Naive thymus-derived CD4-positive, alpha-beta T cell (primary cell): ENCODE measurements at regions not wholly inside any gene's neighbourhood (a gene's known extent, or its start where the extent isn't known, plus 50 kb on each side); places are given as distances from the start of the nearest gene placed in this dataset.

Experiments
- ATAC-seq: fragments of 150-1000 bp; cut with Tn5 transposase; 2 replicates; pipeline ENCODE4 v1.10.0; 2021; ENCODE audit warnings: mild to moderate bottlenecking, moderate library complexity
- CTCF ChIA-PET: fragments of 350-600 bp; sonication (Branson Sonifier 250); formaldehyde crosslinking; loops from one replicate; lab custom pipeline; 2021; ENCODE audit warnings: antibody characterized with exemption; lab: Charles Lee
- POLR2A ChIA-PET: fragments of 350-600 bp; sonication (Branson Sonifier 250); formaldehyde crosslinking; loops from one replicate; lab custom pipeline; 2021; ENCODE audit warnings: antibody characterized with exemption, inconsistent platforms; lab: Charles Lee
- DNase-seq, 9 donors: peaks; one replicate each; pipeline versions ENCODE4 v3.0.0 to v3.0.0-alpha.2; 2020 to 2022; ENCODE audit warnings: mixed read lengths in 1 of 9
- H3K27ac ChIP-seq: one replicate; pipeline ENCODE4 v1.7.0; 2013; ENCODE audit warnings: mild to moderate bottlenecking, low read depth, low read length, moderate library complexity
- H3K27me3 ChIP-seq, 2 donors: one replicate each; pipeline ENCODE4 v1.7.0; 2013; ENCODE audit warnings: low read length in 2 of 2, mild to moderate bottlenecking in 2 of 2, moderate library complexity in 2 of 2; ENCODE audit not compliant: control insufficient read depth in 2 of 2, insufficient read depth in 2 of 2
- H3K36me3 ChIP-seq, 3 experiments: 1 replicate in 2 of 3; 2 replicates in 1 of 3; pipeline ENCODE4 v1.7.0; 2013; ENCODE audit warnings: low read length in 3 of 3, mild to moderate bottlenecking in 3 of 3, moderate library complexity in 1 of 3; ENCODE audit not compliant: insufficient read depth in 3 of 3, control insufficient read depth in 2 of 3
- H3K4me1 ChIP-seq, 2 donors: one replicate each; pipeline ENCODE4 v1.7.0; 2013; ENCODE audit warnings: low read length in 2 of 2, mild to moderate bottlenecking in 2 of 2, moderate library complexity in 1 of 2; ENCODE audit not compliant: control insufficient read depth in 2 of 2, insufficient read depth in 2 of 2
- H3K4me3 ChIP-seq: 2 replicates; pipeline ENCODE4 v1.7.0; 2013; ENCODE audit warnings: mild to moderate bottlenecking, low read length
- H3K9me3 ChIP-seq, 3 experiments: 1 replicate in 2 of 3; 2 replicates in 1 of 3; pipeline ENCODE4 v1.7.0; 2013; ENCODE audit warnings: low read length in 3 of 3; ENCODE audit not compliant: control insufficient read depth in 2 of 3
- H3K27ac Mint-ChIP-seq, 9 donors: one replicate each; pipeline ENCODE4 v1.8.0; 2020 to 2022; ENCODE audit warnings: mixed read lengths in 9 of 9, mild to moderate bottlenecking in 8 of 9, moderate library complexity in 5 of 9, inconsistent platforms in 2 of 9
- H3K27me3 Mint-ChIP-seq, 5 donors: one replicate each; pipeline ENCODE4 v1.8.0; 2021 to 2022; ENCODE audit warnings: mixed read lengths in 5 of 5, mild to moderate bottlenecking in 1 of 5
- H3K36me3 Mint-ChIP-seq, 5 donors: one replicate each; pipeline ENCODE4 v1.8.0; 2020 to 2022; ENCODE audit warnings: mixed read lengths in 5 of 5, mild to moderate bottlenecking in 3 of 5, inconsistent platforms in 1 of 5
- H3K4me1 Mint-ChIP-seq, 7 donors: one replicate each; pipeline ENCODE4 v1.8.0; 2020 to 2022; ENCODE audit warnings: mixed read lengths in 7 of 7, mild to moderate bottlenecking in 3 of 7, inconsistent platforms in 1 of 7
- H3K4me3 Mint-ChIP-seq, 10 donors: one replicate each; pipeline ENCODE4 v1.8.0; 2020 to 2022; ENCODE audit warnings: mild to moderate bottlenecking in 10 of 10, mixed read lengths in 10 of 10, moderate library complexity in 6 of 10, inconsistent platforms in 2 of 10
- H3K9me3 Mint-ChIP-seq, 11 donors: one replicate each; pipeline ENCODE4 v1.8.0; 2020 to 2022; ENCODE audit warnings: mixed read lengths in 11 of 11, mild to moderate bottlenecking in 4 of 11, inconsistent platforms in 1 of 11, moderate library complexity in 1 of 11
- intact Hi-C, 2 donors: fragments of 100-400 bp; cut with micrococcal nuclease; formaldehyde crosslinking; loops; one replicate each; pipeline ENCODE4 v1.15.1; 2023

DNA sequence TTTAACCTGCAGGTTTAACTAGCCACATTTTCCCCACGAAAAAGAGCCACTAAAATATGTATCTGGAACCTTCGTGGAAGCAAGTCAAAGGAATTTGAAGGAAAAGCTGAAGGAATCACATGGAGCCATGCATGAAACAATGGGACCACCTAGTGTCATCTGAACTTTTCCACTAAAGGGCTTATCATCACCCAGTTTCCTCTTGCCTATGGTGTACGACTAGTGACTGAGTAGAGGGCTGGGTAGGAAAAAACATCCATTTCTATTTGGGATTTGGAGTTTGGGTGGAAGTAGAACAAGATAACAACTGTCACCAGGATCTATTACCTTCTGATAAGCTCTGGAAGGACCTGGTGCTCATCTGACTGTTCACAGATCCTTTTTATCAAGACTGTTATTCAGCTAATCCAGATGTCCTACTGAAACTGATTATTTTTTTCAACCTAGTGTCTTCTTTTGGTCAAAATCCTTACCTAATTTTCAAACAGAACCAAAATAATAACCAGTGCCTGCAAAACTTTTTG is 153.2 kb upstream of the COL1A2 start:
- ATAC-seq = no peak

DNA sequence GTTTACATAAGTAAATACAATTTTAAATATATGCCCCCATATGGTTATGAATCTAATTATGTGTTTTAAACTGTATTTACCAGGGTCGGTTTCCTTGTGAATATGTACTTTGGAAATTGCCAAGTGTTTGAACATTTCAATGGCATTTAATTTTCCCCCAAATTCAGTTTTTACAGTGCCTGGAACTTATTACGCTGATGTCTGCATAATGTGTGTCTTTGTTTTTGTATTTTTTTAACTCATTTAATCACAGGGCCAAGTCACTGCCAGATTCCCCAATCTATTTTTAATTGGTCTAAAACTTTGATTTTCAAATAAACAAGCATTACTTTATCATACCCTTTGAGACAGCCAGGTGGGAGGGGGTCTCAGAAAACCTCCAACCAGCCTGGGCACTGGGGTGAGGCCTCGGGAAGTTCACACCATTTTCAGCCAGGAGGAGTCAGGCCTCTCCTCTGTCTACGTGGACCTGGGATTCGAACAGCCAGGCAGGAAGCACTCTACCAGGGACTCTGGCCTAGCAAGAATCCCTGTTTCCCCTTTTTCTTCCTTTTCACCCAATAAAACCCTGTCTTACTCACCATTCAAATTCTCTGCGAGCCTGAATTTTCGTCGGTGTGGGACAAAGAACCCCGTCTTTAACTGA is 151.5 kb upstream of the COL1A2 start:
- H3K4me3 Mint-ChIP-seq = no peak overlapping the region
- intact Hi-C loops = no loop called here
- DNase-seq (no peak), ATAC-seq (no peak)
- POLR2A ChIA-PET = no interaction called here
- no peak overlapping the region for H3K27ac Mint-ChIP-seq
- Histone ChIP-seq H3K4me1 (no peaks in the 10 kb centered on the region), H3K4me3 (no peak overlapping the region), H3K9me3 (no peaks in the 10 kb centered on the region), H3K27me3 (no peaks in the 10 kb centered on the region), H3K27ac (no peak overlapping the region), H3K36me3 (no peaks in the 10 kb centered on the region)
- H3K36me3 Mint-ChIP-seq = no peaks in the 10 kb centered on the region
- H3K4me1 Mint-ChIP-seq = no peaks in the 10 kb centered on the region
- no peaks in the 10 kb centered on the region for H3K9me3 Mint-ChIP-seq
- peaks cover 0 to 3% (median 0%) of the 10 kb centered on the region in 5 donors for H3K27me3 Mint-ChIP-seq
- CTCF ChIA-PET = no interaction called here

More for the DNA sequence above, 153.2 kb upstream of the COL1A2 start:
- Histone ChIP-seq H3K4me3 (no peak overlapping the region), H3K27me3 (no peaks in the 10 kb centered on the region), H3K9me3 (no peaks in the 10 kb centered on the region), H3K36me3 (no peaks in the 10 kb centered on the region), H3K4me1 (no peaks in the 10 kb centered on the region), H3K27ac (no peak overlapping the region)
- CTCF ChIA-PET = no interaction called here
- Mint-ChIP-seq H3K9me3 (no peaks in the 10 kb centered on the region), H3K27ac (no peak overlapping the region), H3K27me3 (peaks cover 0 to 3% (median 0%) of the 10 kb centered on the region in 5 donors), H3K4me1 (no peaks in the 10 kb centered on the region), H3K36me3 (no peaks in the 10 kb centered on the region), H3K4me3 (no peak overlapping the region)
- POLR2A ChIA-PET = no interaction called here
- intact Hi-C loops = no loop called here
- DNase-seq = no peak

DNA sequence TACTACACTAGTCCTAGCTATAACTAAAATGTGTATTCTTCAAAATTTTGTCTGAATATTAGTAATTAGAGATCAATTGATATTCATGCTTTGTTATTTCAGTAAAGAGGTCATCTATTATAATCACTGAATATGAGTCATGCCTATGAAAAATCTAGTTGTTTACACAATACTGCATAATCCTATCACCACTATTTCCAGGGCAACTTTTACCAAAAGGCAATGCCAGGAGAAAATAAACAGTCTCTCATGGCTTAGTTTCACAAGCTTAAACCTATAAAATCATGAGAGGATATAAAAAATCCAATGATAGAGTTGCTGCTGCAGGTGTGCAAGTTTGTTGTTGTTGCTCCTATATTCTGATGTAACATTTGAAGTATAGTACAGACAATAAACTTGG is 149.9 kb upstream of the COL1A2 start:
- CTCF ChIA-PET = no interaction called here
- Histone ChIP-seq H3K9me3 (no peaks in the 10 kb centered on the region), H3K4me1 (no peaks in the 10 kb centered on the region), H3K27ac (no peak overlapping the region), H3K27me3 (no peaks in the 10 kb centered on the region), H3K36me3 (no peaks in the 10 kb centered on the region), H3K4me3 (no peak overlapping the region)
- Mint-ChIP-seq H3K4me3 (no peak overlapping the region), H3K36me3 (no peaks in the 10 kb centered on the region), H3K27ac (no peak overlapping the region), H3K27me3 (peaks cover 0 to 3% (median 0%) of the 10 kb centered on the region in 5 donors), H3K4me1 (no peaks in the 10 kb centered on the region), H3K9me3 (peaks cover 0 to 1% (median 0%) of the 10 kb centered on the region in 11 donors)
- intact Hi-C loops = no loop called here
- POLR2A ChIA-PET = no interaction called here
- no peak for DNase-seq
- no peak for ATAC-seq

DNA sequence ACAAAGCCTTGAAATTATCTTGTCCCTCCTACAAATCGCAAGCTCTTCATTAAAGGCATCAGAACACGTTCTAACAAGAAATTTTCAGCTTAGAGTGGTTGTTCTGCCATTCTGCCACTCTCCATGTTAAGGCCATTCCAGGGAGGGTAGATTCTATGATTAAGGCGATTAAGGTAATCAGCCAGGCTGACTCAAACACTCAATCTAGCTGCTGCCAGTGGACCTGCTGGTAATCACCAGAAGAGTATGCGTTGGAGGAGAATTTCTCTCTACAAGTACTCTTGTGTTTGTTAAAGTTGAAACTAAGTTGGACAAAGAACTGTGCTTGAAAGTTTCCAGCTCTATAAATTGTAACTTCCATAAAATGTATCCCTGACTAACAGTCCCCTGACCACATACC is 149.2 kb upstream of the COL1A2 start:
- DNase-seq = no peak

DNA sequence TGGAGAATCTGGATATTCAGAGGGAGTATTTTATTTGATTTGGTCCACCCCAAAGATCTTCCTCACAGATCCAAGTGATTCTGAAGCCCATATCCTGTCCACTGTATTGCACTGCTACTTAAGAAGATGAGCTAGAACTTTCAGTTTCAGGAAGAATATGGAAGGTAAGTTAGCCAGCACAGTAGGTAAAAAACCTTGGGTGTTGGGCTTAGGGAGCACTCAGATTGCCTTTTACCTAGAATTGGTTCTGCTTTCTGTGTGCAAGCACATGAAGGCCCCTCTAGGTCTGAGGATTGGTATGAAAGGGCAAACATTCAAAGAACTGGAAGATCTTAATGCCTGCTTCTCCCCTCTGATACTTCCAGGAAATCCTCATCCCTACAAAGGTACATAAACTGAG is 146.7 kb upstream of the COL1A2 start:
- no peaks in the 10 kb centered on the region for H3K9me3 ChIP-seq
- no peaks in the 10 kb centered on the region for H3K4me1 Mint-ChIP-seq
- no peak overlapping the region for H3K4me3 Mint-ChIP-seq
- intact Hi-C loops = no loop called here
- DNase-seq (no peak), ATAC-seq (no peak)
- H3K4me1 ChIP-seq = no peaks in the 10 kb centered on the region
- no peaks in the 10 kb centered on the region for H3K36me3 Mint-ChIP-seq
- ChIA-PET CTCF (no interaction called here), POLR2A (no interaction called here)
- H3K27me3 Mint-ChIP-seq = peaks cover 0 to 4% (median 0%) of the 10 kb centered on the region in 5 donors
- no peaks in the 10 kb centered on the region for H3K27me3 ChIP-seq
- no peak overlapping the region for H3K27ac Mint-ChIP-seq
- H3K27ac ChIP-seq = no peak overlapping the region
- no peak overlapping the region for H3K4me3 ChIP-seq
- H3K36me3 ChIP-seq = no peaks in the 10 kb centered on the region
- H3K9me3 Mint-ChIP-seq = peaks cover 0 to 1% (median 0%) of the 10 kb centered on the region in 11 donors

More for the DNA sequence above, 149.2 kb upstream of the COL1A2 start:
- intact Hi-C loops = no loop called here
- Mint-ChIP-seq H3K9me3 (peaks cover 0 to 1% (median 0%) of the 10 kb centered on the region in 11 donors), H3K27me3 (peaks cover 0 to 4% (median 0%) of the 10 kb centered on the region in 5 donors), H3K36me3 (no peaks in the 10 kb centered on the region), H3K27ac (no peak overlapping the region), H3K4me1 (no peaks in the 10 kb centered on the region), H3K4me3 (no peak overlapping the region)
- Histone ChIP-seq H3K27ac (no peak overlapping the region), H3K4me1 (no peaks in the 10 kb centered on the region), H3K36me3 (no peaks in the 10 kb centered on the region), H3K27me3 (no peaks in the 10 kb centered on the region), H3K9me3 (no peaks in the 10 kb centered on the region), H3K4me3 (no peak overlapping the region)
- ChIA-PET POLR2A (no interaction called here), CTCF (no interaction called here)
- ATAC-seq = no peak

DNA sequence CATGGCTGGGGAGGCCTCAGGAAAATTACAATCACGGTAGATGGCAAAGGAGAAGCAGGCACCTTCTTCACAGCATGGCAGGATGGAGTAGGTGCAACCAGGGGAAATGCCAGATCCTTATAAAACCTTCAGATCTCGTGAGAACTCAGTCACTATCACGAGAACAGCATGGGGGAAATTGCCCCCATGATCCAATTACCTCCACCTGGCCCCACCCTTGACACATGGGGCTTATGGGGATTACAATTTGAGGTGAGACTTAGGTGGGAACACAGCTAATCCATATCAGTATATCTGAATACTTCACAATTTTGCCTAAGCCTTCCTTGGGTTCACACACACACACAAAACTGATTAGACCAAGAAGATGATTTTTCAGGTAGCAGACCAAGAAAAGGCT is 145.1 kb upstream of the COL1A2 start:
- no peaks in the 10 kb centered on the region for H3K9me3 ChIP-seq
- POLR2A ChIA-PET = no interaction called here
- intact Hi-C loops = no loop called here
- Mint-ChIP-seq H3K4me1 (no peaks in the 10 kb centered on the region), H3K27ac (no peak overlapping the region), H3K9me3 (peaks cover 0 to 1% (median 0%) of the 10 kb centered on the region in 11 donors), H3K27me3 (peaks cover 0 to 4% (median 0%) of the 10 kb centered on the region in 5 donors), H3K36me3 (no peaks in the 10 kb centered on the region), H3K4me3 (no peak overlapping the region)
- ATAC-seq (no peak), DNase-seq (no peak)
- no peak overlapping the region for H3K27ac ChIP-seq
- H3K4me1 ChIP-seq = no peaks in the 10 kb centered on the region
- H3K4me3 ChIP-seq = no peak overlapping the region
- no peaks in the 10 kb centered on the region for H3K27me3 ChIP-seq
- no peaks in the 10 kb centered on the region for H3K36me3 ChIP-seq
- CTCF ChIA-PET = no interaction called here

DNA sequence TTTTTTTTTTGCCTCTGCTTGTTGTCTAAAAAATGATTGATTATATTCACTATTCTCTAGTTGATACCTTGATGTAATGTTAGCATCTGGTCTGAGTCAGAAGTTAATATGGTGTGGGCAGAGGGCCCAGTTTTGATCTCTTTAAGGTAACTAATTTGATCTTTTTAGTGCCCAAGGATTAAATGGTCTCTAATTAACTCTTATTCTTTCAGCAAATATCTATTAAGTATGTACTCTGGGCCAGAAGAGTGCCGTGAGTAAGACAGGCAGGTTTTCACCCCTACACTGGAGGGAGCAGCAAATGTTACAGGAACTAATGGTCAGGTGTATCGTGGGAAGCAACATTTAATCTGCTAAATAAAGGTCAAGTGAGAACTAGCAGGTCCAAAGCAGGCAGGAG is 144.6 kb upstream of the COL1A2 start:
- no peaks in the 10 kb centered on the region for H3K27me3 ChIP-seq

More for the DNA sequence above, 144.6 kb upstream of the COL1A2 start:
- peaks cover 0 to 4% (median 0%) of the 10 kb centered on the region in 5 donors for H3K27me3 Mint-ChIP-seq
- intact Hi-C loops = no loop called here
- POLR2A ChIA-PET = no interaction called here
- H3K36me3 Mint-ChIP-seq = no peaks in the 10 kb centered on the region
- ATAC-seq (no peak), DNase-seq (no peak)
- no peaks in the 10 kb centered on the region for H3K9me3 ChIP-seq
- H3K27ac Mint-ChIP-seq = no peak overlapping the region
- no peak overlapping the region for H3K4me3 Mint-ChIP-seq
- H3K36me3 ChIP-seq = no peaks in the 10 kb centered on the region
- CTCF ChIA-PET = no interaction called here
- H3K4me3 ChIP-seq = no peak overlapping the region
- H3K4me1 Mint-ChIP-seq = no peaks in the 10 kb centered on the region
- H3K9me3 Mint-ChIP-seq = peaks cover 0 to 1% (median 0%) of the 10 kb centered on the region in 11 donors
- H3K27ac ChIP-seq = no peak overlapping the region
- H3K4me1 ChIP-seq = no peaks in the 10 kb centered on the region
